ENCODE measurements at regions not wholly inside any gene's neighbourhood (a gene's known extent, or its start where the extent isn't known, plus 50 kb on each side); places are given as distances from the start of the nearest gene placed in this dataset.

DNA sequence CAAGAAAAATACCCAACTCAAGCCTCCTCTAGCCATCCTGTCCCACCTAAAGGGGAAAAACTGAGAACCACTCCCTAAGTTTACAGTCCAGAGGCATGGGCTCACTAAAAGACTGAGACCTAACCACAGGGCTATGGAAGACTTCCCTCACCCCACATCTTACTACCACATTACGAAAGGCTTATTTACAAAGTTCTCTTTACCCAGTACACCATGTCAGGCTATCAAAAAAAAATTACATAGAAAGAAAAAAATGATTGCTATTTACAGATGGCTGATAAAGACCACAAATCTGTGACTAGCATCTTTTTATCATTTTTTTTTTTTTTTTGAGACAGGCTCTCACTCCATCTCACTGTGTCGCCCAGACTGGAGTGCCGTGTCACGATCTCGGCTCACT is 69.7 kb upstream of the TNPO1 start:
- Histone ChIP-seq H3K4me2 (ENCODE audit: low read length) (no peak overlapping the region), H3K4me3 (ENCODE audit: low read length) (no peak overlapping the region), H3K9me2 (ENCODE audit: insufficient read depth, low read length) (no peaks in the 10 kb centered on the region), H3K79me2 (replicated peaks; ENCODE audit: insufficient read depth, low read length) (no peaks in the 10 kb centered on the region), H4K20me1 (ENCODE audit: insufficient read depth) (no peaks in the 10 kb centered on the region), H3K9ac (ENCODE audit: low read length) (no peak overlapping the region), H3F3A (ENCODE audit: insufficient read depth, low read length, poor library complexity, severe bottlenecking) (no peaks in the 10 kb centered on the region), H3K9me3 (ENCODE audit: low read length) (no peaks in the 10 kb centered on the region), H3K36me3 (ENCODE audit: insufficient read depth, low read length) (no peaks in the 10 kb centered on the region), H3K27me3 (ENCODE audit: insufficient read depth, low read depth, low read length) (no peaks in the 10 kb centered on the region), H3K27ac (ENCODE audit: low read length) (no peak overlapping the region), H2AFZ (ENCODE audit: low read depth, low read length) (no peak overlapping the region)
- TF ChIP-seq POLR2AphosphoS5 (IDR thresholded peaks at IDR 0.05) (no peak), TAF1 (IDR thresholded peaks at IDR 0.05; ENCODE audit: low read depth) (no peak), RAD21 (conservative IDR thresholded peaks at IDR 0.05) (no peak), SMC3 (conservative IDR thresholded peaks at IDR 0.05; ENCODE audit: poor library complexity) (no peak), MXI1 (conservative IDR thresholded peaks at IDR 0.05; ENCODE audit: poor library complexity, severe bottlenecking) (no peak), EP300 (conservative IDR thresholded peaks at IDR 0.05; ENCODE audit: poor library complexity, severe bottlenecking) (no peak), EZH2 (IDR thresholded peaks at IDR 0.05; ENCODE audit: borderline replicate concordance, insufficient read depth, low read length, poor library complexity, severe bottlenecking) (no peak), CTCF (IDR thresholded peaks at IDR 0.05; ENCODE audit: poor library complexity, severe bottlenecking) (no peak)
- TF ChIP-seq, protein P1, sequence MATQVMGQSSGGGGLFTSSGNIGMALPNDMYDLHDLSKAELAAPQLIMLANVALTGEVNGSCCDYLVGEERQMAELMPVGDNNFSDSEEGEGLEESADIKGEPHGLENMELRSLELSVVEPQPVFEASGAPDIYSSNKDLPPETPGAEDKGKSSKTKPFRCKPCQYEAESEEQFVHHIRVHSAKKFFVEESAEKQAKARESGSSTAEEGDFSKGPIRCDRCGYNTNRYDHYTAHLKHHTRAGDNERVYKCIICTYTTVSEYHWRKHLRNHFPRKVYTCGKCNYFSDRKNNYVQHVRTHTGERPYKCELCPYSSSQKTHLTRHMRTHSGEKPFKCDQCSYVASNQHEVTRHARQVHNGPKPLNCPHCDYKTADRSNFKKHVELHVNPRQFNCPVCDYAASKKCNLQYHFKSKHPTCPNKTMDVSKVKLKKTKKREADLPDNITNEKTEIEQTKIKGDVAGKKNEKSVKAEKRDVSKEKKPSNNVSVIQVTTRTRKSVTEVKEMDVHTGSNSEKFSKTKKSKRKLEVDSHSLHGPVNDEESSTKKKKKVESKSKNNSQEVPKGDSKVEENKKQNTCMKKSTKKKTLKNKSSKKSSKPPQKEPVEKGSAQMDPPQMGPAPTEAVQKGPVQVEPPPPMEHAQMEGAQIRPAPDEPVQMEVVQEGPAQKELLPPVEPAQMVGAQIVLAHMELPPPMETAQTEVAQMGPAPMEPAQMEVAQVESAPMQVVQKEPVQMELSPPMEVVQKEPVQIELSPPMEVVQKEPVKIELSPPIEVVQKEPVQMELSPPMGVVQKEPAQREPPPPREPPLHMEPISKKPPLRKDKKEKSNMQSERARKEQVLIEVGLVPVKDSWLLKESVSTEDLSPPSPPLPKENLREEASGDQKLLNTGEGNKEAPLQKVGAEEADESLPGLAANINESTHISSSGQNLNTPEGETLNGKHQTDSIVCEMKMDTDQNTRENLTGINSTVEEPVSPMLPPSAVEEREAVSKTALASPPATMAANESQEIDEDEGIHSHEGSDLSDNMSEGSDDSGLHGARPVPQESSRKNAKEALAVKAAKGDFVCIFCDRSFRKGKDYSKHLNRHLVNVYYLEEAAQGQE (IDR thresholded peaks at IDR 0.05; ENCODE audit: borderline replicate concordance): no peak

- H3K36me3 ChIP-seq (ENCODE audit: insufficient read depth, low read length): no peaks in the 10 kb centered on the region
- H3K27me3 ChIP-seq (ENCODE audit: insufficient read depth, low read depth, low read length): no peaks in the 10 kb centered on the region
- no peak overlapping the region for H2AFZ ChIP-seq (ENCODE audit: low read depth, low read length)
- no peaks in the 10 kb centered on the region for H3K9me3 ChIP-seq (ENCODE audit: low read length)
- H3K9me2 ChIP-seq (ENCODE audit: insufficient read depth, low read length): no peaks in the 10 kb centered on the region
- no peaks in the 10 kb centered on the region for H3K79me2 ChIP-seq (replicated peaks; ENCODE audit: insufficient read depth, low read length)
- no peak overlapping the region for H3K27ac ChIP-seq (ENCODE audit: low read length)
- no peaks in the 10 kb centered on the region for H3F3A ChIP-seq (ENCODE audit: insufficient read depth, low read length, poor library complexity, severe bottlenecking)
- H4K20me1 ChIP-seq (ENCODE audit: insufficient read depth): no peaks in the 10 kb centered on the region
- no peak overlapping the region for H3K9ac ChIP-seq (ENCODE audit: low read length)
- H3K4me3 ChIP-seq (ENCODE audit: low read length): no peak overlapping the region
- no peak overlapping the region for H3K4me2 ChIP-seq (ENCODE audit: low read length)
- TF ChIP-seq POLR2AphosphoS5 (IDR thresholded peaks at IDR 0.05) (no peak), EZH2 (IDR thresholded peaks at IDR 0.05; ENCODE audit: borderline replicate concordance, insufficient read depth, low read length, poor library complexity, severe bottlenecking) (no peak), MXI1 (conservative IDR thresholded peaks at IDR 0.05; ENCODE audit: poor library complexity, severe bottlenecking) (no peak), SMC3 (conservative IDR thresholded peaks at IDR 0.05; ENCODE audit: poor library complexity) (no peak), RAD21 (conservative IDR thresholded peaks at IDR 0.05) (no peak)
- TF ChIP-seq, protein P1 (IDR thresholded peaks at IDR 0.05; ENCODE audit: borderline replicate concordance): no peak
These were observed 72.3 kb upstream of the TNPO1 start for GRCh38 chr5:72744136-72744535.

Data from neural cell (in vitro differentiated cells).